Activated CD4-positive, alpha-beta T cell treated with anti-CD3 and anti-CD28 coated beads, Interleukin-2, amount 50 U/mL, for 16 hours (primary cell): ENCODE measurements at regions not wholly inside any gene's neighbourhood (a gene's known extent, or its start where the extent isn't known, plus 50 kb on each side); places are given as distances from the start of the nearest gene placed in this dataset.
A peak's percentile ranks its signal among the peaks of the same experiment; 100 is the strongest.
"Not testable (repeated sequence)": the region's sequence is repeated elsewhere in the genome, so short reads cannot be mapped to it uniquely, and the experiment has no call there.

Source experiments
- DNase-seq: peaks from one replicate; pipeline ENCODE4 v3.0.0-alpha.2; 2020

GRCh38 chr3:70736009-70736408 is 423.6 kb upstream of the MDFIC2 start:
- DNase-seq: no peak

- DNase-seq: no peak
Measured at GRCh38 chr3:70734756-70735155, 422.3 kb upstream of the MDFIC2 start.

DNA sequence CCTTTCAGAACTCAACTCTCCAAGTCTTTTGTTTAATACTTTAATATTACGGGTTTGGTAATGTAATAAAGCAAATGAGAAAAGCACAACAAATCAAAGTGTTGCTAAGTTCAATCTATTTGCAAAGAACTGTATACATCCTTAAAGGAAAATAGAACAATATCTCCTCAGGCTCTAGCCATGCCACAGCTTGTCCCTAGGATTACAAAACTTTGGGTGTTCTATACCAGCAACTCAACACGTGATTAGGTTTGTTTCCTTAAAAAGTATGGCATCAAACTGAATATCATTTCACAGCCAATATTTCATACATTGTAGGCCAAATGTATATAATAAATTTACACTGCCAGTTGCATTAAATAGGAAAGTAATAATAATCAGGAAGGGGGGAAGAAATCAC is 418.6 kb upstream of the MDFIC2 start:
- DNase-seq: no peak

DNA sequence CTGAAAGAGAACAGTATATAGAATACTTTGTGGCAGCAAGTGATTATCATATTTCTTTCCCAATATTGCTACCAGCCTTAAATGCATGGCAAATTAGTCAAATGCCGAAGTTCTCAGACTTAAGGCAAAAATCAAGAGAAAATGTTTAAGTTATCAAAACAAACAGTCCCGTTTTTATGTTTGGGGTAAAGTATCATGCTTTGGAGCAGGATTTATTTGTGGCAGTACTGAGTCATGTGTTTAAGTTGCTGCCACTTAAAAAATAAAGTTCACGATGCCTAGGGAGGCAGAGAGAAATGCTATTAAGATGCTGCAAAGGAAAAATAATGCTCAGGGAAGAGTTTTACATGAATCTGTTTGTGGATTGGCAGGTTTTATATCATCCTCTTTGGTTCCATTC is 417.4 kb upstream of the MDFIC2 start:
- DNase-seq: no peak

DNA sequence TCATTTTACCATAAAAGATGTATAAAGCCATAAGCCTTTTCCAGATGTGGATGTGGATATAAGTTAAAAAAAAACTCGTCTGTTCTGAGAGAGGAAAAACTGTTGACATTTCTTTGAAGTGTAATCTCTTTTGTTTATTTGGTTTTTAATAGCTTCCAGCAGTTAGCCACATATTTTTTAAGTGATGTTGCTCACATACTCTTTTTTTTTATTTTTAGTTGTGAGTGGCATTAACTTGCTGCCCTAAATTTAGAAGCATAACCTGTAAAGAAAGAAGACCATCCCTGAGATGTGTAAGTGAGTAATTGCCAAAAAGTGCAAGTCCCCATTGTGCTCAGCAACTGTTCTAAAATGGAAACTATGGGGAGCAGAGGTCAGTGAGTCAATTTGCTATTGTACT is 415.9 kb upstream of the MDFIC2 start:
- DNase-seq: no peak

DNA sequence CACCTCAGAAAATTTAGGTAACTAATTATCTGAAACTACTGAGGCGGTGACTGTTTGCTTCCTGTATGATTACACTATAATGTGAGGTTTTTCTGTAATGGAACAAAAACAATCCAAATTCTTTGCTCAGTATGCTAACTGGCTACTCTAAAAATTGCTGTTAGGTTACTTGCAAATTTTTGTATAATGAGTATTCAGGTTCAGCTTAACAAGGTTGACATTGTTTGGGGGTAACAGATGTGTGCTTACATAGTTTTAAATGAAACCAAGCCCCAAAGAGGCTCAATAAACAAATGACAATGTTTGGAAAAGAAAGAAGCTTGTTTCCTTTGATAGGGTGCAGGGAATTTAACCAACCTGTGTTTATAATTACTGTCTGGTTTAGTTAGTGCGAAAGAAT is 414.5 kb upstream of the MDFIC2 start:
- no peak for DNase-seq

- DNase-seq: no peak
Measured at GRCh38 chr3:70726096-70726938, 413.9 kb upstream of the MDFIC2 start.

DNA sequence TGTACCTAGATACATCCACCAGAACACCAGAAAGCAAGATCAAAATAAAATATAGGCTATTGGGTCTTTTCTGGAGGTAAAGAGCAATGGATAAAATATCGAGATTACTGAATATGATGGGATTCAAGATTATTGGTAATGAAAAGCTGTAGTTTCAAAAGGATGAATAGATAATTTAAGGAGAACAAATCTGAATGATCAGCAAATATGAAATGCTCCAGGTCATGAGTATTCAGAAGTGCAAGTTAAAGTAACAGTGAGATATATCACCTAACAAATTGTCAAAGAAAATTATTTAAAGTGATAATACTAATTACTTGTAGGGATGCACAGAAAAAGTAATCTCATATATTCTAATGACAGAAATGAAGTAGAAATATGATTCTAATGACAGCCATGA is 409.6 kb upstream of the MDFIC2 start:
- no peak for DNase-seq

GRCh38 chr3:70716832-70717231 is 404.4 kb upstream of the MDFIC2 start:
- no peak for DNase-seq

DNA sequence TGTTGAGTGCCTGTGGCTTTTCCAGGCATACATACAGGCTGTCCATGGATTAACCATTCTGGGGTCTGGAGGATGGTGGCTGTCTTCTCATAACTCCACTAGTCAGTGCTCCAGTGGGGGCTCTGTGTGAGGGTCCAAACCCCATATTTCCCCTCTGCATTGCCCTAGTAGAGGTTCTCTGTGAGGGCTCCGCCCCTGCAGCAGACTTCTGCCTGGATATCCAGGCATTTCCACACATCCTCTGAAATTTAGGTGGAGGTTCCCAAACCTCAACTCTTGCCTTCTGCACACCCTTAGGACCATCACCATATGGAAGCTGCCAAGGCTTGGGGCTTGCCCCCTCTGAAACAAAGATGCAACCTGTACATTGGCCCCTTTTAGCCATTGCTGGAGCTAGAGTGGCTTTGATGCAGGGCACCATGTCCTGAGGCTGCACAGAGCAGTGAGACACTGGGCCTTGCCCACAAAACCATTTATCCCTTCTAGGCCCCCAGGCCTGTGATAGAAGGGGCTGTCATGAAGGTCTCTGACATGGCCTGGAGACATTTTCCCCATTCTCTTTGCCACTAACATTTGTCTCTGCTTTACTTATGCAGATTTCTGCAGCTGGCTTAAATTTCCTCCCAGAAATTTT is 400.1 kb upstream of the MDFIC2 start:
- DNase-seq: no peak

DNA sequence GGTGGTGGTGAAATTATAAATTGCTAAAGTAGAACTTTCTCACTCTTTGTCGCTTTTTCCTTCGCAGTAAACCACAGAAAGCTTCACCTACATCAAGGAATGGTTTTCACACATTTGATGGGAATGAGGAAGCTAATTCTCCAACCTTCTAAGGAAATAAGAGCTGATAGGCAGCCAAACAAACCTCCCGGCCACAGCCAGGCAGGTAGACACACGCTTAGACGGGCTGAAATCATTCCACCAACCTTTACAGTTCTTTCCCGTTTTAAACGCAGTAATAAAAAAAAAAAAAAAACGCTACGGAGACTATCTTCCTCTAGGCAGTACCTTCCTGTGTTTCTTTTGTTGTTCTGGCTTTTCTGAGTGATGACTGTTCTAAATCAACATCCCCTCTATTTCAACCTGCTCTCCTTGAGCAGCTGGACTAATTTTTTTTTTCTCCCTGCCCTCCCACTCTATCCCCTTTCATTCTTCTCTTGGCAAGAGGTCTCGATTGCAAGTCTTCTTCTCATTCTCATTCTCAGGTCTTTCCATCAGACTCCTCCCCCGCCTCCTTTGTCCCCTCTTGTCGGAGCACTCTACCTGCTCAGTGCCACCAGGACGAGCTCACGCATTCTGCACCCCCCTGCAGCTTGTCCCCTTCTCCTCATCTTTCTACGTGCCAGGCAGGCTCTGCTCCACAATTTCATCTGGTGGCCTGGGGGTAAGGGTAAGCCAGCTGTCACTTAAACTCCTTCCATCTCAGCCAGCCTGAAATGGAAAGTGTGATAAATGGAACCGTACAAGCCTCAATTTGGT is 391.1 kb upstream of the MDFIC2 start:
- no peak for DNase-seq

- DNase-seq: no peak
Measured at GRCh38 chr3:70702132-70702531, 389.7 kb upstream of the MDFIC2 start.

- no peak for DNase-seq
Measured at GRCh38 chr3:70684701-70685100, 372.3 kb upstream of the MDFIC2 start.

DNA sequence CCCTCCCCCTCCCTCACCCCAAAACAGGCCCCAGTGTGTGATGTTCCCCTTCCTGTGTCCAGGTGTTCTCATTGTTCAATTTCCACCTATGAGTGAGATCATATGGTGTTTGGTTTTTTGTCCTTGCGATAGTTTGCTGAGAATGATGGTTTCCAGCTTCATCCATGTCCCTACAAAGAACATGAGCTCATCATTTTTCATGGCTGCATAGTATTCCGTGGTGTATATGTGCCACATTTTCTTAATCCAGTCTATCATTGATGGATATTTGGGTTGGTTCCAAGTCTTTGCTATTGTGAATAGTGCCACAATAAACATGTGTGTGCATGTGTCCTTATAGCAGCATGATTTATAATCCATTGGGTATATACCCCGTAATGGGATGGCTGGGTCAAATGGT is 363.4 kb upstream of the MDFIC2 start:
- not testable (repeated sequence) for DNase-seq

DNA sequence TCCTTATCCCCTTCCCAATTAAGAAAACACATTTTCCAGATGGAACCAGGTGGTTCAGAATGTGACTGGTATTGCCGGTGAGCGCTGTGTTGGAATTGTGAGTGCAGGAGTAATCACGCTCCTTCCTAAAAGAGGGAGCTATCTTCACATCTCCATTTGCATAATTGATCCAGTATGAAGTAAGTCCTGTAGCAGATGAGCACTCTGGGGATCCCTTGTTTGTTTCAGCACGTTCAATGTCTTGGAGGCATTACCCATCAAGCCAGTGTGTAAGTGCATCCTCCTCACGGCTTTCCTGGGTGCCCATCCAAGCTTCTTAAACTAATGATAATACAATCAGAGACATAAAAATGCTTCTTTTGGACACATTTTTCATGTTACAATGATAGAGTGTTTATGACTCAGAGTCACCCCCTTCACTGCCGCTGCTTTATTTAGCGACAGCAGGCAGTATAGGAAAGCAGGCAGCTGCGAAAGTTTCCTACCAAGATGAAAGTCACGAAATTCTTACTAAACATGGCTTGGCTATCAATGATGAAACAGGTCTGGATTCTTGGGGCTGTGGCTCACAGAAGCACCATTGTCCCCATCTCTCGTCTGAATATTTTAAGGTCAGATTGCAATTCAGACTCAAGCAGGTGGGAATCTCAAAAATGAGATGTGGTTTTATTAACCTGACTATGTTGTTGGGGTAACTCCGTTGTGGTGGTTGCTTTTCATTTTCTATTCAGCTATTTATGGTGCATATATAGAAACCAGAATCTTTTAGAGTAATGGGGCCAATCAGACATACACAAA is 346.3 kb upstream of the MDFIC2 start:
- DNase-seq: no peak

- no peak for DNase-seq
Measured at GRCh38 chr3:70657454-70657853, 345.0 kb upstream of the MDFIC2 start.

GRCh38 chr3:70647823-70648222 is 335.4 kb upstream of the MDFIC2 start:
- DNase-seq: no peak

DNA sequence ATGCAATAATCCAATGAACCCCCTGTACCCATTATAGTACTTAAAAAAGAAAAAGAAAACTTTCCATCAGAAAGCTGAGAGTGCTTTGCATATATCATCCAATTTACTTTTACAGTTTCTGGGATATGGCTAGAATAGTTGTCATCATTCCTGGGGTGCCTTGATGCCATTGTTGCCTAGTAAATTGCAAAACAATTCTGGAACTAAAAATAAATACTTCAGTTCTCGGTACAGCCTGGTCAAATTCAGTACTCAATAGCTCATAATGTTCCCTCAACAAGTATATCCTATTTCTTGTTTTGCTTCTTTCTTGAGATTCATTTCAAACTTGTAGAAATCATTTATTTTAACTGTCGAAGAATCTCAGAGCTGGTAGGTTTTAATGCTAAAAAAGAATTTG is 334.7 kb upstream of the MDFIC2 start:
- DNase-seq: no peak

- DNase-seq: no peak
Measured at GRCh38 chr3:70646635-70647034, 334.2 kb upstream of the MDFIC2 start.

DNA sequence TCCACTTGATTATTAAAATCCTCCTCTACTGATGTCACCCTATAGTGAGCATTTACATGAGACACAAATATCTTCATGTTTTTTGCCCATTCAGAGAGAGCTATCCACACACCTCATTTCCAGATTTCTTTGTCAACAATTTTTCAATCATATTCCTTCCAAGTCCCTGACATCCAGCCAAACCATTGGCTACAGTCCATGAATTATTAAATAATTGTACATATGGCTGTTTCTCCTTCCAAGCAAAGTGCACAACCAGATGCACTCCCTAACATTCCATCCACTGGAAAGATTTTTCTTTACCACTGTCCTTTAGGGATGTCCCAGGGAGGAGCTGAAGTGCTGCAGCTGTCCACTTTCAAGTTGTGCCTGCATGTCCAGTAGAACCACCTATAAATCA is 328.0 kb upstream of the MDFIC2 start:
- no peak for DNase-seq

- DNase-seq: no peak
Measured at GRCh38 chr3:70635301-70635700, 322.9 kb upstream of the MDFIC2 start.

DNA sequence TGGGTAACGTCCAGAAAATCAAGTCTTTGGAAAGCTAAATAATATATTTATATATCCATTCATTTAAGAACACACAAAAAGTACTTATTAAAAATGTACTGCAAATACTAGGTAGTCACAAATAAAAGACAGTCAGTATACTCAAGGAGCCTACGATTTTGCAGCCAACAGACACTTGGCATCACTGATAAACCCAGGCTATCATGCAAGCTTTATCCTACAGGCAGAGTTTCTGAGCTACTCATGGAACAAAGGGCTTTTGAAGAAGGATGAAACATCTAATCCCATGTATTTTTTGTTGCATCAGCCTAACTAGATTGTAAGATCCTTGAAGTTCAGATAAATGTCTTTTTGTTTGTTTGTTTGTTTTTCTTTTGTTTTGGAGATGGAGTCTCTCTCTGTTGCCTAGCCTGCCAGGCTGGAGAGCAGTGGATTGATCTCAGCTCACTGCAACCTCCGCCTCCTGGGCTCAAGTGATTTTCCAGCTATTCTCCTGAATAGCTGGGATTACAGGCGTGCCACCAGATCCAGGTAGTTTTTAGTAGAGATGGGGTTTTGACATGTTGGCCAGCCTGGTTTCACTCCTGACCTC is 319.4 kb upstream of the MDFIC2 start:
- no peak for DNase-seq

DNA sequence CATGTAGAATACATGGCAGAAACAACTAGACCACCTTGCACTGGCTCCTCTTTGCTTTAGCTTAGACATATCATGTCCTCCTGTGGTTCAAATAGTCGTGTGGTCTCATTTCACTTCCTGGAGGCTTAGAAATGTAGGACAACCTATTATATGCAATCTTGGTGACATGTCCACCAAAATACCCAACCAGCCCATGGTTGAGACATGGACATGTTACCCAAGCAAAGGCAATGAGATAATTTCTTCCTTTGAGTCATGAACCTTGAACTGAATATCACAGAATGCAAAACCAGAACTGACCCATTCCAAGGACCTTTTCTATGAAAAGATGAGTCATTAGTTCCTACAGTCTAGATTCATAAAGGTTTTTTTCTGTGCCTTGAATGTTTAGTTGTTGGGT is 309.0 kb upstream of the MDFIC2 start:
- DNase-seq: peak; percentile 1
